ENCODE measurements at regions not wholly inside any gene's neighbourhood (a gene's known extent, or its start where the extent isn't known, plus 50 kb on each side); places are given as distances from the start of the nearest gene placed in this dataset.

DNA sequence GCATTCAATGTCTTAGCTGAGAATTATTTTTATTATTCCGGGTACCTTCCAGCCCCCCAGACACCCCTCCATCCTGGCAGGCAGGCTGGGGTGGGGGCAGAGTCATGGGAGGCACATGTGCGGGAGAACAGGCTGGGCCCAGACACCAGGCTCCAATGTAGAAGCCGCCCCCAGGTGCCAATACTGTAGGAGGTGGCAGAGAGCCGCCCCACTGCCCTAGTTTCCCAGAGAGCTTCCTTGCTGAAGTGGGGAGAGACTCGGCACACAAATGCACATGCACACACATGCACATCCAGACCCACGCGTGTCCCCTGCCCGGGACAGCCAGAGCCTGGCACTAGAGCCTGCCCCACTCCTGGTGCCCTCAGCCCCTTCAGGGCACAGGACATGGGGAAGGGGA is 98.4 kb upstream of the LINGO1 start:
- 96% methylated on average over 7 of the region's 8 CpGs for WGBS, 2 donors
- peaks cover 0 to 7% of the 10 kb centered on the region in 2 donors for H3K27me3 ChIP-seq
- no peak for TF ChIP-seq POLR2A (IDR thresholded peaks at IDR 0.05)
- TF ChIP-seq, protein P1, sequence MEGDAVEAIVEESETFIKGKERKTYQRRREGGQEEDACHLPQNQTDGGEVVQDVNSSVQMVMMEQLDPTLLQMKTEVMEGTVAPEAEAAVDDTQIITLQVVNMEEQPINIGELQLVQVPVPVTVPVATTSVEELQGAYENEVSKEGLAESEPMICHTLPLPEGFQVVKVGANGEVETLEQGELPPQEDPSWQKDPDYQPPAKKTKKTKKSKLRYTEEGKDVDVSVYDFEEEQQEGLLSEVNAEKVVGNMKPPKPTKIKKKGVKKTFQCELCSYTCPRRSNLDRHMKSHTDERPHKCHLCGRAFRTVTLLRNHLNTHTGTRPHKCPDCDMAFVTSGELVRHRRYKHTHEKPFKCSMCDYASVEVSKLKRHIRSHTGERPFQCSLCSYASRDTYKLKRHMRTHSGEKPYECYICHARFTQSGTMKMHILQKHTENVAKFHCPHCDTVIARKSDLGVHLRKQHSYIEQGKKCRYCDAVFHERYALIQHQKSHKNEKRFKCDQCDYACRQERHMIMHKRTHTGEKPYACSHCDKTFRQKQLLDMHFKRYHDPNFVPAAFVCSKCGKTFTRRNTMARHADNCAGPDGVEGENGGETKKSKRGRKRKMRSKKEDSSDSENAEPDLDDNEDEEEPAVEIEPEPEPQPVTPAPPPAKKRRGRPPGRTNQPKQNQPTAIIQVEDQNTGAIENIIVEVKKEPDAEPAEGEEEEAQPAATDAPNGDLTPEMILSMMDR (IDR thresholded peaks at IDR 0.05), result no peak
- TF ChIP-seq EP300 (IDR thresholded peaks at IDR 0.05), result no peak
- no peaks in the 10 kb centered on the region for H3K9me3 ChIP-seq
- no peaks in the 10 kb centered on the region for H3K4me1 ChIP-seq
- H3K36me3 ChIP-seq, result no peaks in the 10 kb centered on the region
- no peak overlapping the region for H3K27ac ChIP-seq
- DNase-seq (ENCODE audit: low spot score in 2 of 2), result no peak
- H3K4me3 ChIP-seq, result no peak overlapping the region

GRCh38 chr15:77727635-77728304 is 95.1 kb upstream of the LINGO1 start:
- Histone ChIP-seq H3K4me1 (no peaks in the 10 kb centered on the region), H3K27ac (no peak overlapping the region), H3K27me3 (peaks cover 0 to 4% of the 10 kb centered on the region in 2 donors), H3K9me3 (no peaks in the 10 kb centered on the region), H3K4me3 (no peak overlapping the region), H3K36me3 (no peaks in the 10 kb centered on the region)
- 70 to 76% methylated on average over 7 of the region's 7 CpGs for WGBS, 2 donors
- TF ChIP-seq POLR2A (IDR thresholded peaks at IDR 0.05), result no peak
- no peak for TF ChIP-seq EP300 (IDR thresholded peaks at IDR 0.05)
- TF ChIP-seq, protein P1 (IDR thresholded peaks at IDR 0.05), result no peak
- no peak for DNase-seq (ENCODE audit: low spot score in 2 of 2)

- TF ChIP-seq POLR2A (IDR thresholded peaks at IDR 0.05), result no peak
- H3K36me3 ChIP-seq, result no peaks in the 10 kb centered on the region
- H3K27ac ChIP-seq, result no peak overlapping the region
- no peaks in the 10 kb centered on the region for H3K9me3 ChIP-seq
- 55 to 91% methylated on average over 6 of the region's 6 CpGs for WGBS, 2 donors
- no peak overlapping the region for H3K4me3 ChIP-seq
- H3K27me3 ChIP-seq, result no peaks in the 10 kb centered on the region
- H3K4me1 ChIP-seq, result no peaks in the 10 kb centered on the region
- DNase-seq (ENCODE audit: low spot score in 2 of 2), result no peak
Observed at GRCh38 chr15:77724715-77725114, 92.0 kb upstream of the LINGO1 start.

GRCh38 chr15:77723756-77724155 is 91.0 kb upstream of the LINGO1 start:
- Histone ChIP-seq H3K4me1 (no peaks in the 10 kb centered on the region), H3K4me3 (no peak overlapping the region), H3K9me3 (no peaks in the 10 kb centered on the region), H3K36me3 (no peaks in the 10 kb centered on the region), H3K27me3 (peaks cover 0 to under 1% of the 10 kb centered on the region in 2 donors), H3K27ac (no peak overlapping the region)
- TF ChIP-seq EP300 (IDR thresholded peaks at IDR 0.05) (no peak), POLR2A (IDR thresholded peaks at IDR 0.05) (no peak)
- TF ChIP-seq, protein P1 (IDR thresholded peaks at IDR 0.05), result no peak
- no peak for DNase-seq (ENCODE audit: low spot score in 2 of 2)
- 77 to 80% methylated on average over 16 of the region's 16 CpGs for WGBS, 2 donors

GRCh38 chr15:77722759-77723460 is 90.2 kb upstream of the LINGO1 start:
- 62 to 63% methylated on average over 18 of the region's 18 CpGs for WGBS, 2 donors
- H3K27me3 ChIP-seq, result peaks cover 0 to 6% of the 10 kb centered on the region in 2 donors
- H3K36me3 ChIP-seq, result no peaks in the 10 kb centered on the region
- H3K27ac ChIP-seq, result no peak overlapping the region
- DNase-seq (ENCODE audit: low spot score in 2 of 2), result no peak
- H3K4me1 ChIP-seq, result no peaks in the 10 kb centered on the region
- H3K9me3 ChIP-seq, result no peaks in the 10 kb centered on the region
- no peak for TF ChIP-seq EP300 (IDR thresholded peaks at IDR 0.05)
- TF ChIP-seq POLR2A (IDR thresholded peaks at IDR 0.05), result no peak
- TF ChIP-seq, protein P1 (IDR thresholded peaks at IDR 0.05), result no peak
- H3K4me3 ChIP-seq, result no peak overlapping the region

All from tibial nerve (tissue), 4 donors.